IPS-18c (cell line): ENCODE measurements at regions not wholly inside any gene's neighbourhood (a gene's known extent, or its start where the extent isn't known, plus 50 kb on each side); places are given as distances from the start of the nearest gene placed in this dataset.
"Not testable (repeated sequence)": the region's sequence is repeated elsewhere in the genome, so short reads cannot be mapped to it uniquely, and the experiment has no call there.

Source experiments
- H3K4me3 ChIP-seq: 2 replicates; pipeline ENCODE4 v1.7.0; 2013; ENCODE audit warnings: low read depth, mild to moderate bottlenecking, low read length, moderate library complexity; ENCODE audit not compliant: insufficient read depth
- H3K9me3 ChIP-seq: one replicate; pipeline ENCODE4 v1.6.1; 2013; ENCODE audit warnings: mild to moderate bottlenecking, low read length, moderate library complexity; ENCODE audit not compliant: control insufficient read depth, insufficient read depth

- H3K9me3 ChIP-seq, H3K4me3 ChIP-seq: not testable (repeated sequence)
These were observed 68.0 kb upstream of the TP53BP2 start for GRCh38 chr1:223913715-223914114.

DNA sequence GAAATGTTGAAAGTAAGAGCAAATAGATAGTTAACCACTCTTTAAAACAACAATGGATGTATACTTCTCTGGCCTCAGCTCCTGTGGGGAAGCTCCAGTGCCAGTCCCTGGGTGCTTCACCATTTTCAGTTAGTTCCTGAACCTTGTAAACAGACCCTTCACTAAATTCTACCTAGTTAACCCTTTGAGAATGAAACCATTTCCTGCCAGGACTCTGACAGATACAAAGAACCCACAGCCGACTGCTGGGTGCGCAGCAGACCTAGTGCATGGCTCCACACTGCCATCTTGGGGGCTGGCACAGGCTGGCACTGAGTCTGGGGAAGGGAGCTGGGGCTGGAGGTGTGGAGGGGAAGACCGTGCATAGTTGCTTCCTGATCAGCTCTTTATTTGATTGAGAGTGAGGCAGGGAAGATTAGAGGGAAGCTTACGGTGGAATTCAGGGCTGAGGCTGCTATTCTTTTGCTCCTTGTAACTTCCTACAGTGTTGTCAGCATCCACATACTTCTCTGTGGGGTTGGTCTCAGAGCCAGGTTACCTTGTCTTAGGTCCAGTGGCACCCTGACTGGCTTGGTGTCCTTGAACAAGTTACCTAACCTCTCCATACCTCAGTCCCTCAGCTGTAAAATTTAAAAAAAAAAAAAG, 62.3 kb upstream of the TP53BP2 start:
- H3K9me3 ChIP-seq, H3K4me3 ChIP-seq: not testable (repeated sequence)

GRCh38 chr1:223903221-223903620, 57.5 kb upstream of the TP53BP2 start:
- H3K4me3 ChIP-seq = not testable (repeated sequence)

GRCh38 chr1:223899775-223900174, 54.0 kb upstream of the TP53BP2 start:
- H3K4me3 ChIP-seq, H3K9me3 ChIP-seq: not testable (repeated sequence)

More at GRCh38 chr1:223903221-223903620, 57.5 kb upstream of the TP53BP2 start:
- not testable (repeated sequence) for H3K9me3 ChIP-seq

DNA sequence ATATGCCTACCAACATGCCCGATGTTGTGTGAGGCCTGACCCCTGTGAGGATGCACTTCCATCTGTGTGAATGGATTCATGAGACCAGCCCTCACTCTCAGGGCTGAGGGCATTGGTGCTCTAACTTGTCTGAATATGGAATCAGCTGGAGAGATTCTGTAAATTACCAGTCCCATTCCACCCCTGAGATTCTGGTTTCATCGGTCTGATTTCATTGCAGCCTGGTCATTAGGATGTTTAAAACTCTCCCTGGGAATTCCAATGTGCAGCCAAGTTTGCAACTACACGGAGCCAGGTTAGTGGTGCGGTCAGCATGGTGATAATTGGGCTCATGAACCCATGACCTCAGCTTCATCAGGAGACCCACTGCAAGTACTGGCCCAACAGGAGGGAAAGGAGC, 51.4 kb upstream of the TP53BP2 start:
- not testable (repeated sequence) for H3K4me3 ChIP-seq, H3K9me3 ChIP-seq

GRCh38 chr1:223895950-223896349, 50.2 kb upstream of the TP53BP2 start:
- H3K4me3 ChIP-seq, H3K9me3 ChIP-seq: not testable (repeated sequence)
